Upper lobe of left lung (tissue), 4 donors: ENCODE measurements at regions not wholly inside any gene's neighbourhood (a gene's known extent, or its start where the extent isn't known, plus 50 kb on each side); places are given as distances from the start of the nearest gene placed in this dataset.

Source experiments
- POLR2AphosphoS5 ChIP-seq, 2 donors: sonication (generic); formaldehyde crosslinking; IDR thresholded peaks; one replicate each; pipeline ENCODE4 v1.5.1; 2017; ENCODE audit warnings: antibody characterized with exemption in 2 of 2
- TF ChIP-seq, protein P1 (sequence below), 6 experiments: fragments of 450-650 bp in 4 of 6; fragments of 200-600 bp in 2 of 6; sonication (generic) in 2 of 6; IDR thresholded peaks; one replicate each; pipeline ENCODE4 v1.5.1; 2016 to 2019; ENCODE audit warnings: antibody characterized with exemption in 6 of 6

- TF ChIP-seq, protein P1, sequence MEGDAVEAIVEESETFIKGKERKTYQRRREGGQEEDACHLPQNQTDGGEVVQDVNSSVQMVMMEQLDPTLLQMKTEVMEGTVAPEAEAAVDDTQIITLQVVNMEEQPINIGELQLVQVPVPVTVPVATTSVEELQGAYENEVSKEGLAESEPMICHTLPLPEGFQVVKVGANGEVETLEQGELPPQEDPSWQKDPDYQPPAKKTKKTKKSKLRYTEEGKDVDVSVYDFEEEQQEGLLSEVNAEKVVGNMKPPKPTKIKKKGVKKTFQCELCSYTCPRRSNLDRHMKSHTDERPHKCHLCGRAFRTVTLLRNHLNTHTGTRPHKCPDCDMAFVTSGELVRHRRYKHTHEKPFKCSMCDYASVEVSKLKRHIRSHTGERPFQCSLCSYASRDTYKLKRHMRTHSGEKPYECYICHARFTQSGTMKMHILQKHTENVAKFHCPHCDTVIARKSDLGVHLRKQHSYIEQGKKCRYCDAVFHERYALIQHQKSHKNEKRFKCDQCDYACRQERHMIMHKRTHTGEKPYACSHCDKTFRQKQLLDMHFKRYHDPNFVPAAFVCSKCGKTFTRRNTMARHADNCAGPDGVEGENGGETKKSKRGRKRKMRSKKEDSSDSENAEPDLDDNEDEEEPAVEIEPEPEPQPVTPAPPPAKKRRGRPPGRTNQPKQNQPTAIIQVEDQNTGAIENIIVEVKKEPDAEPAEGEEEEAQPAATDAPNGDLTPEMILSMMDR (IDR thresholded peaks at IDR 0.05), result no peak
- no peak for TF ChIP-seq POLR2AphosphoS5 (IDR thresholded peaks at IDR 0.05)
Observed at GRCh38 chr15:60128710-60129109, 124.6 kb downstream of the FOXB1 start.
